Lower lobe of right lung (tissue), 2 donors: ENCODE measurements at regions not wholly inside any gene's neighbourhood (a gene's known extent, or its start where the extent isn't known, plus 50 kb on each side); places are given as distances from the start of the nearest gene placed in this dataset.
"Not testable (repeated sequence)": the region's sequence is repeated elsewhere in the genome, so short reads cannot be mapped to it uniquely, and the experiment has no call there.

ENCODE experiments used
- ATAC-seq, 2 donors: fragments of 200-7000 bp; cut with Tn5 transposase; one replicate each; pipeline ENCODE4 v1.9.1; 2020 to 2022; ENCODE audit warnings: mild to moderate bottlenecking in 2 of 2, moderate library complexity in 2 of 2
- DNase-seq: peaks from one replicate; pipeline ENCODE4 v3.0.0-alpha.2; 2020
- H3K27ac ChIP-seq: fragments of 200-600 bp; one replicate; pipeline ENCODE4 v1.8.0; 2022
- H3K27me3 ChIP-seq: fragments of 200-600 bp; one replicate; pipeline ENCODE4 v1.8.0; 2022; ENCODE audit warnings: low read depth
- H3K36me3 ChIP-seq: fragments of 200-600 bp; one replicate; pipeline ENCODE4 v1.8.0; 2022; ENCODE audit warnings: mild to moderate bottlenecking
- H3K4me1 ChIP-seq: fragments of 200-600 bp; one replicate; pipeline ENCODE4 v1.8.0; 2022
- H3K4me3 ChIP-seq: fragments of 200-600 bp; one replicate; pipeline ENCODE4 v1.8.0; 2022; ENCODE audit warnings: mild to moderate bottlenecking
- H3K9me3 ChIP-seq: fragments of 200-600 bp; one replicate; pipeline ENCODE4 v1.8.0; 2022
- intact Hi-C: fragments of 100-400 bp; cut with DNase I; formaldehyde crosslinking; loops from one replicate; pipeline ENCODE4 v1.11.0; 2022
- TF ChIP-seq, protein P1 (sequence below): fragments of 200-600 bp; IDR thresholded peaks from one replicate; pipeline ENCODE4 v1.8.0; 2022; ENCODE audit warnings: antibody characterized with exemption, mild to moderate bottlenecking
- donor health status: DM: no; HTN: yes; CAD: no; lungs with severe emphysema.

- H3K36me3 ChIP-seq: no peaks in the 10 kb centered on the region
- H3K4me1 ChIP-seq: no peaks in the 10 kb centered on the region
- no peak overlapping the region for H3K27ac ChIP-seq
- no peaks in the 10 kb centered on the region for H3K9me3 ChIP-seq
- TF ChIP-seq, protein P1, sequence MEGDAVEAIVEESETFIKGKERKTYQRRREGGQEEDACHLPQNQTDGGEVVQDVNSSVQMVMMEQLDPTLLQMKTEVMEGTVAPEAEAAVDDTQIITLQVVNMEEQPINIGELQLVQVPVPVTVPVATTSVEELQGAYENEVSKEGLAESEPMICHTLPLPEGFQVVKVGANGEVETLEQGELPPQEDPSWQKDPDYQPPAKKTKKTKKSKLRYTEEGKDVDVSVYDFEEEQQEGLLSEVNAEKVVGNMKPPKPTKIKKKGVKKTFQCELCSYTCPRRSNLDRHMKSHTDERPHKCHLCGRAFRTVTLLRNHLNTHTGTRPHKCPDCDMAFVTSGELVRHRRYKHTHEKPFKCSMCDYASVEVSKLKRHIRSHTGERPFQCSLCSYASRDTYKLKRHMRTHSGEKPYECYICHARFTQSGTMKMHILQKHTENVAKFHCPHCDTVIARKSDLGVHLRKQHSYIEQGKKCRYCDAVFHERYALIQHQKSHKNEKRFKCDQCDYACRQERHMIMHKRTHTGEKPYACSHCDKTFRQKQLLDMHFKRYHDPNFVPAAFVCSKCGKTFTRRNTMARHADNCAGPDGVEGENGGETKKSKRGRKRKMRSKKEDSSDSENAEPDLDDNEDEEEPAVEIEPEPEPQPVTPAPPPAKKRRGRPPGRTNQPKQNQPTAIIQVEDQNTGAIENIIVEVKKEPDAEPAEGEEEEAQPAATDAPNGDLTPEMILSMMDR: no peak
- DNase-seq (no peak), ATAC-seq (no peak)
- H3K27me3 ChIP-seq: no peaks in the 10 kb centered on the region
- intact Hi-C loops: no loop called here
- H3K4me3 ChIP-seq: no peak overlapping the region
Observed at GRCh38 chr5:23103566-23103965, 250.4 kb upstream of the CDH12 start.

DNA sequence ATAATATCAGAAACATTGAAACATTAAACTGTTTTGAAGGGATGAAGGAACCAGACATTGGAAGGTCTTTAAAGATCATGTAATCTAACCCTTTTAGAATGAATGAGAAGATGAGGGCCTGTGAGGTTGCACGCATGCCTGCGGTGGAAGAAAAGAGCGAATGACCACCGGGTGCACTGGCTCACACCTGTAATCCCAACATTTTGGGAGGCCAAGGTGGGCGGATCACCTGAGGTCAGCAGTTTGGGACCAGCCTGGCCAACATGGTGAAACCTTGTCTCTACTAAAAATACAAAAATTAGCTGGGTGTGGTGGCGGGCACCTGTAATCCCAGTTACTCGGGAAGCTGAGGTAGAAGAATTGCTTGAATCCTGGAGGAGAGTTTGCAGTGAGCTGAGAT is 242.3 kb upstream of the CDH12 start:
- H3K27me3 ChIP-seq, H3K36me3 ChIP-seq, H3K27ac ChIP-seq, H3K9me3 ChIP-seq, H3K4me1 ChIP-seq, ATAC-seq, DNase-seq, H3K4me3 ChIP-seq, intact Hi-C loops: not testable (repeated sequence)

- Histone ChIP-seq H3K36me3 (no peaks in the 10 kb centered on the region), H3K4me1 (no peaks in the 10 kb centered on the region), H3K27ac (no peak overlapping the region), H3K27me3 (no peaks in the 10 kb centered on the region), H3K4me3 (no peak overlapping the region), H3K9me3 (no peaks in the 10 kb centered on the region)
- TF ChIP-seq, protein P1: no peak
- intact Hi-C loops: no loop called here
- no peak for DNase-seq
- no peak for ATAC-seq
Observed at GRCh38 chr5:23089286-23089685, 236.1 kb upstream of the CDH12 start.

DNA sequence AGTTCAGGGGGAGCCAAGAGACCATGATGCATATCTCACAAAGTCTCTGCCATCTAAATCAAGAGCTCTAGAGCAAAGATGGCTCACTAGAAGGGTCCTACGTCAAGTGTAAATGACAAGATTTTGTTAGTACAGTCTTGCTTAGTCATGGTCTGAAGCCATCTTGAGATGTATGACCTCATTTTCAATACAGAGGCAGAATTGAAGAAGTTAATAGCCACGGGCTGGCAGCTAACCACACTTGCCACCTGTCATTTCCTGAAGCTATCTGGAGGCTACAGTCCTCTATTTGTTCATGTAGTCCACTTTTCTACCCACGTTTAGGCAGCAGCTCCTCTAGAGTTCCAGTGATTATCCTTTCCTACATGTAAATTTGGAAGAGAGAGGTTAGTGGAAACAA is 231.7 kb upstream of the CDH12 start:
- Histone ChIP-seq H3K4me1 (no peaks in the 10 kb centered on the region), H3K36me3 (no peaks in the 10 kb centered on the region), H3K27me3 (no peaks in the 10 kb centered on the region), H3K27ac (no peak overlapping the region), H3K9me3 (no peaks in the 10 kb centered on the region), H3K4me3 (no peak overlapping the region)
- TF ChIP-seq, protein P1: no peak
- no peak for ATAC-seq
- intact Hi-C loops: no loop called here
- no peak for DNase-seq

- Histone ChIP-seq H3K9me3 (no peaks in the 10 kb centered on the region), H3K36me3 (no peaks in the 10 kb centered on the region), H3K4me3 (no peak overlapping the region), H3K4me1 (no peaks in the 10 kb centered on the region), H3K27ac (no peak overlapping the region), H3K27me3 (no peaks in the 10 kb centered on the region)
- intact Hi-C loops: no loop called here
- ATAC-seq: no peak
- TF ChIP-seq, protein P1: no peak
- no peak for DNase-seq
Observed at GRCh38 chr5:23072179-23072578, 219.0 kb upstream of the CDH12 start.

GRCh38 chr5:23071682-23072081 is 218.5 kb upstream of the CDH12 start:
- no peak for ATAC-seq
- no peaks in the 10 kb centered on the region for H3K27me3 ChIP-seq
- no peaks in the 10 kb centered on the region for H3K9me3 ChIP-seq
- H3K4me3 ChIP-seq: no peak overlapping the region
- no peaks in the 10 kb centered on the region for H3K4me1 ChIP-seq
- no peaks in the 10 kb centered on the region for H3K36me3 ChIP-seq
- TF ChIP-seq, protein P1: no peak
- H3K27ac ChIP-seq: no peak overlapping the region
- no peak for DNase-seq
- intact Hi-C loops: no loop called here
